Mammary epithelial cell (primary cell): ENCODE measurements at regions not wholly inside any gene's neighbourhood (a gene's known extent, or its start where the extent isn't known, plus 50 kb on each side); places are given as distances from the start of the nearest gene placed in this dataset.

Experiments used
- CTCF ChIP-seq, 2 donors: IDR thresholded peaks in 1 of 2; conservative IDR thresholded peaks in 1 of 2; 2 replicates each; pipeline ENCODE4 v1.5.1; 2011 to 2012; ENCODE audit warnings: inconsistent platforms in 2 of 2, low read length in 2 of 2, mild to moderate bottlenecking in 2 of 2, control low read depth in 1 of 2, low read depth in 1 of 2; ENCODE audit not compliant: insufficient read depth in 1 of 2; ENCODE audit errors: extremely low read depth in 1 of 2
- EZH2 ChIP-seq: IDR thresholded peaks from 2 replicates; pipeline ENCODE4 v1.6.1; 2012; ENCODE audit warnings: low read length, inconsistent platforms, borderline replicate concordance

- TF ChIP-seq EZH2 (no peak), CTCF (conservative IDR thresholded peaks at IDR 0.05 in 1 of 2, IDR thresholded peaks at IDR 0.05 in 1 of 2; ENCODE audit: extremely low read depth in 1 of 2, insufficient read depth in 1 of 2, low read depth in 1 of 2, low read length in 2 of 2) (no peak)
Measured at GRCh38 chr1:29664711-29665110, 428.4 kb downstream of the PTPRU start.
